ENCODE measurements at regions not wholly inside any gene's neighbourhood (a gene's known extent, or its start where the extent isn't known, plus 50 kb on each side); places are given as distances from the start of the nearest gene placed in this dataset.

DNA sequence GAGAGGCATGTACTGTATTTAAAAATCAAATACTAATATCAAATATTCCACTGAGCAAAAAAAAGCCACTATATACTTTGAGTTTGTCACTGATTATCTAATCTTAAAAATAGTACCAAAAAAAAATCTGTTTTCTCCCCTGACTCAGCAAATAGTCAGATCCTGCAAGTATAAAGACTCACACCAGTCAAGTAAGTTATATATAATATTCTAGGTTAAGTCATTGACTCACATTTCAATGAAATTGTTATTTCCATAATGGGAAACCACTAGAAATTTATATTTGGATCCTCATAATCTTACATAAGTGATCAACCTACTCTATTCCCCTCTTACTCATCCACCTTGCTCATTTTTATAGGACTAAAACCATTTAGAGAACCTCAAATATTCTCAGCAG lies 447.2 kb upstream of the MEF2C start:
- no peak for TF ChIP-seq POLR2A (IDR thresholded peaks at IDR 0.05; ENCODE audit: low read depth, low read length)
- no peak for TF ChIP-seq POLR2AphosphoS5 (IDR thresholded peaks at IDR 0.05; ENCODE audit: low read depth, low read length)
- no peak for TF ChIP-seq TAF1 (IDR thresholded peaks at IDR 0.05; ENCODE audit: borderline replicate concordance, low read depth, low read length)

All from GM12892 (cell line).